Neural cell (in vitro differentiated cells): ENCODE measurements at regions not wholly inside any gene's neighbourhood (a gene's known extent, or its start where the extent isn't known, plus 50 kb on each side); places are given as distances from the start of the nearest gene placed in this dataset.

Source experiments
- CTCF ChIP-seq: fragments of 450-650 bp; IDR thresholded peaks from 2 replicates; pipeline ENCODE4 v1.5.1; 2014; ENCODE audit warnings: antibody characterized with exemption, mild to moderate bottlenecking, moderate library complexity; ENCODE audit not compliant: poor library complexity, severe bottlenecking
- EP300 ChIP-seq: fragments of 450-650 bp; conservative IDR thresholded peaks from 2 replicates; pipeline ENCODE4 v1.6.1; 2014; ENCODE audit warnings: antibody characterized with exemption, mild to moderate bottlenecking, moderate library complexity; ENCODE audit not compliant: poor library complexity, severe bottlenecking
- EZH2 ChIP-seq: fragments of 200-600, 300-800 bp; shearing (Covaris generic), sonication (generic); IDR thresholded peaks from 2 replicates; pipeline ENCODE4 v1.6.1; 2014; ENCODE audit warnings: antibody characterized with exemption, low read length, borderline replicate concordance, mild to moderate bottlenecking; ENCODE audit not compliant: insufficient read depth, poor library complexity, severe bottlenecking
- MXI1 ChIP-seq: fragments of 450-650 bp; conservative IDR thresholded peaks from 2 replicates; pipeline ENCODE4 v1.6.1; 2014; ENCODE audit warnings: antibody characterized with exemption, mild to moderate bottlenecking; ENCODE audit not compliant: poor library complexity, severe bottlenecking
- POLR2AphosphoS5 ChIP-seq: IDR thresholded peaks from 2 replicates; pipeline ENCODE4 v1.6.1; 2012
- RAD21 ChIP-seq: fragments of 450-650 bp; conservative IDR thresholded peaks from 2 replicates; pipeline ENCODE4 v1.6.1; 2014; ENCODE audit warnings: antibody characterized with exemption, mild to moderate bottlenecking, moderate library complexity
- REST ChIP-seq: IDR thresholded peaks from 2 replicates; pipeline ENCODE4 v1.6.1; 2012; ENCODE audit warnings: borderline replicate concordance
- SMC3 ChIP-seq: fragments of 450-650 bp; conservative IDR thresholded peaks from 2 replicates; pipeline ENCODE4 v1.6.1; 2014; ENCODE audit warnings: antibody characterized with exemption, mild to moderate bottlenecking, moderate library complexity; ENCODE audit not compliant: poor library complexity
- TAF1 ChIP-seq: IDR thresholded peaks from 2 replicates; pipeline ENCODE4 v1.6.1; 2012; ENCODE audit warnings: low read depth

DNA sequence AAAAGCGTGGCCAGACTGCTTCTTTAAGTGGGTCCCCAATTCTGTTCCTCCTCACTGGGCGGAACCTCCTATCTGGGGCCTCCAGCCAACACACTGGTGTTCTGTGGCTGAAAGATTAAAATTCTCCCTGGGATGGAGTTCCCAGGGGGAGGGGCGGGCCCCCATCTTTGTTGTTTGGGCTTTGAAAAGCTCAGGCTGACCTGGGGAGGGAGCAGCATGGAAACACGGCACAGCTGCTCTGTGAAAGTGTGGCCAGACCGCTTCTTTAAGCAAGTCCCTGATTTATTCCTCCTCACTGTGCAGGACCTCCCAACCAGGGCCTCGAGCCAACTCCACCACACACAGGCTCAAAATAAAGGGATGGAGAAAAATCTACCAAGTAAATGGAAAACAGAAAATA lies 219.5 kb downstream of the TMEM47 start:
- TF ChIP-seq CTCF = no peak
- no peak for TF ChIP-seq REST
- no peak for TF ChIP-seq SMC3
- TF ChIP-seq EP300 = no peak
- TF ChIP-seq TAF1 = no peak
- no peak for TF ChIP-seq RAD21
- TF ChIP-seq EZH2 = no peak
- TF ChIP-seq POLR2AphosphoS5 = no peak
- no peak for TF ChIP-seq MXI1
